ENCODE measurements at regions not wholly inside any gene's neighbourhood (a gene's known extent, or its start where the extent isn't known, plus 50 kb on each side); places are given as distances from the start of the nearest gene placed in this dataset.

GRCh38 chr7:46897381-46897780 lies 684.5 kb downstream of the TNS3 start:
- TF ChIP-seq CTCF (IDR thresholded peaks at IDR 0.05) (no peak), POLR2A (IDR thresholded peaks at IDR 0.05) (no peak)
- H3K36me3 ChIP-seq: no peaks in the 10 kb centered on the region
- H3K4me3 ChIP-seq (replicated peaks in 1 of 3): no peak overlapping the region
- intact Hi-C loops (cut with DNase I): no loop called here
- H3K9me3 ChIP-seq: no peaks in the 10 kb centered on the region
- no peaks in the 10 kb centered on the region for H3K27me3 ChIP-seq
- no peak overlapping the region for H3K27ac ChIP-seq
- DNase-seq: no peak
- WGBS, 2 donors: 90 to 91% methylated on average over 4 of the region's 4 CpGs
- no peaks in the 10 kb centered on the region for H3K4me1 ChIP-seq

GRCh38 chr7:46886669-46887374 lies 695.1 kb downstream of the TNS3 start:
- Histone ChIP-seq H3K4me3 (replicated peaks in 1 of 3) (no peak overlapping the region), H3K36me3 (no peaks in the 10 kb centered on the region), H3K27ac (no peak overlapping the region), H3K9me3 (no peaks in the 10 kb centered on the region), H3K4me1 (no peaks in the 10 kb centered on the region), H3K27me3 (no peaks in the 10 kb centered on the region)
- DNase-seq: no peak
- intact Hi-C loops (cut with DNase I): no loop called here
- TF ChIP-seq POLR2A (IDR thresholded peaks at IDR 0.05): no peak
- TF ChIP-seq CTCF (IDR thresholded peaks at IDR 0.05): no peak
- WGBS, 2 donors: 85 to 96% methylated on average over 8 of the region's 8 CpGs

- H3K4me3 ChIP-seq (replicated peaks in 1 of 3): no peak overlapping the region
- no peaks in the 10 kb centered on the region for H3K36me3 ChIP-seq
- no peaks in the 10 kb centered on the region for H3K27me3 ChIP-seq
- no peaks in the 10 kb centered on the region for H3K9me3 ChIP-seq
- DNase-seq: no peak
- no peaks in the 10 kb centered on the region for H3K4me1 ChIP-seq
- no peak overlapping the region for H3K27ac ChIP-seq
- 87% methylated on average over 5 of the region's 5 CpGs for WGBS, 2 donors
- TF ChIP-seq POLR2A (IDR thresholded peaks at IDR 0.05) (no peak), CTCF (IDR thresholded peaks at IDR 0.05) (no peak)
- intact Hi-C loops (cut with DNase I): no loop called here
Measured at GRCh38 chr7:46885167-46885566, 696.7 kb downstream of the TNS3 start.

GRCh38 chr7:46881507-46882127 lies 700.3 kb downstream of the TNS3 start:
- no peak overlapping the region for H3K4me3 ChIP-seq (replicated peaks in 1 of 3)
- TF ChIP-seq CTCF (IDR thresholded peaks at IDR 0.05) (no peak), POLR2A (IDR thresholded peaks at IDR 0.05) (no peak)
- intact Hi-C loops (cut with DNase I): no loop called here
- DNase-seq: no peak
- H3K9me3 ChIP-seq: no peaks in the 10 kb centered on the region
- no peak overlapping the region for H3K27ac ChIP-seq
- WGBS, 2 donors: 93 to 95% methylated on average over 6 of the region's 6 CpGs
- no peaks in the 10 kb centered on the region for H3K36me3 ChIP-seq
- no peaks in the 10 kb centered on the region for H3K4me1 ChIP-seq
- H3K27me3 ChIP-seq: no peaks in the 10 kb centered on the region

GRCh38 chr7:46880508-46881196 lies 701.3 kb downstream of the TNS3 start:
- H3K9me3 ChIP-seq: no peaks in the 10 kb centered on the region
- WGBS, 2 donors: 79 to 84% methylated on average over 7 of the region's 7 CpGs
- H3K27ac ChIP-seq: no peak overlapping the region
- no peaks in the 10 kb centered on the region for H3K36me3 ChIP-seq
- intact Hi-C loops (cut with DNase I): no loop called here
- TF ChIP-seq CTCF (IDR thresholded peaks at IDR 0.05) (no peak), POLR2A (IDR thresholded peaks at IDR 0.05) (no peak)
- H3K4me3 ChIP-seq (replicated peaks in 1 of 3): no peak overlapping the region
- DNase-seq: no peak
- no peaks in the 10 kb centered on the region for H3K27me3 ChIP-seq
- H3K4me1 ChIP-seq: no peaks in the 10 kb centered on the region

Data from thyroid gland (tissue), 4 donors.